SK-MEL-5 (cell line): ENCODE measurements at regions not wholly inside any gene's neighbourhood (a gene's known extent, or its start where the extent isn't known, plus 50 kb on each side); places are given as distances from the start of the nearest gene placed in this dataset.
"Not testable (repeated sequence)": the region's sequence is repeated elsewhere in the genome, so short reads cannot be mapped to it uniquely, and the experiment has no call there.

Source experiments
- DNase-seq: peaks from one replicate; pipeline ENCODE4 v3.0.0-alpha.2; 2016; ENCODE audit warnings: low read depth, low spot score
- in situ Hi-C: cut with HindIII; loops from 2 replicates; pipeline ENCODE4 v1.10.0; 2016; ENCODE audit warnings: low sequenced_read_pairs, high pct_unique_total_duplicates, low pct_unique_long_range_greater_than_20kb

DNA sequence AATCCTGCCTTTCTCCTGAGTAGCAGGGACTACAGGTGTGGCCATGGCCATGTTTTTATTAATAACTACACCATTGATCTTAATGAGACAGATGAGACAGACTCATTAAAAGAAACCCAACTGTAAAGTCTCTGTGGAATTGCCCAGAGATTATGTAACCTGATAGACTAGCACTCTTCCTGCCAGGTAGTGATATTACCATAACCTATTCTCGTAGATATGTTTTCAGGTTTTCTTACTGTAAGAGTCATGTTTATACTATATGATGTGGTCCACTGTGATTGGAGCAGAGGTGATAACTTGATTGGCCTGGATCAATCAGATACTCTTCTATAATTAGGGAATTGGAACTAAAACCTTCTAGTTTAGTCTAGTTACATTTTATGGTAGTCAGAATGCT, 93.7 kb downstream of the NFKBIZ start:
- in situ Hi-C loops, result no loop called here
- DNase-seq, result no peak

DNA sequence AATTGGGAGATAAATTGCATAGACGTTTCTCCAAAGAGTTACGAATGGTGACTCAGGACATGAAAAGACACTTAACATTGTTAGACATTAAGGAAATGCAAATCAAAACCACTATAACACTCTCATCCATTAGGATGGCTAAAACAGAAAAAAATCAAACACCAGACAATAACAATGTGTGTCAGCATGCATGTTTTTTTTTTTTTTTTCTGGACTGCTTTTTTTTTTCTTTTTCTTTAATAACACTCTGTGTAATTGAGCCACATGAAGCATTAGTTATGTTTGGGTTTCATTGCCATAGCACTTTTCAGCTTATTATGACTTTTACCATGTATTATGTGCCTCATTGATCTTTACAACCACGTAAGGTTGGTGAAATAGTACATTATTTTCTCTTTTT, 95.0 kb downstream of the NFKBIZ start:
- no peak for DNase-seq
- in situ Hi-C loops, result no loop called here

DNA sequence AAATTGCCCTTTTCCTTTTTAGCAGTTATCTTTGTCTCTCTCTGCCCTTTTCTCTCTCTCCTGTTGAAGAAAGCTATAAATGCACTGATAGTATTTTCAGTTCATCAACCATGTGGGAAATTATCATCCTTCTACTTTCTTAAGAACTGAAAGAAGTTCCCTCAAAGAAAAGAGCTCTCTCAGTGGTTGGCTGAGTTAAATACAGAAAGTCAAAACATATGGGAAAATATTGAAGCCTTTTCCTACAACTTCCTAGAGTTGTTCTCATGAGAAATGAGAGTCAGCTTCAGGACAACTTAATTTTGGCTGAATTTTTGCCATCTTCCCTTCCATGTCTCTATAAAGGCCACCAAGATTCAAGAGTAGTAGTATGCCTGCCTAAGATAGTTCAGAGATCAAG, 96.7 kb downstream of the NFKBIZ start:
- DNase-seq, result no peak
- in situ Hi-C loops, result no loop called here

DNA sequence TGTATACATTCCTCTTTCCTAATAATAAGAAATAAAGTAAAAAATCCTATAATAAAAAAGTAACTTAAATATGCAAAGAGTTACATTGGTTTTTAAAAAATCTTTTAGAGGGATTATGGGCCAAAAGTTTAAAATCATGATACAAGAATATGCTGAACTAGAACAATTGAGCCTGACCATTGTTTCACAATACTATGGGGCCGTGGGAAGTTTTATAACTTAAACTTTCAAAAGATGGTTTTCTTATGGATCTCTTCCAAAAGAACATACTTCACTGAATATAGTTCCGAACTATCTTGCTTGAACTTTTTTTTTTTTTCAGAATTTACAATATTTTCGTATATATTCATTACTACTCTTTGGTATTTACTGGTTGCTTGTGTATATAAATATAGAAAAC, 97.6 kb downstream of the NFKBIZ start:
- no peak for DNase-seq
- in situ Hi-C loops, result no loop called here

DNA sequence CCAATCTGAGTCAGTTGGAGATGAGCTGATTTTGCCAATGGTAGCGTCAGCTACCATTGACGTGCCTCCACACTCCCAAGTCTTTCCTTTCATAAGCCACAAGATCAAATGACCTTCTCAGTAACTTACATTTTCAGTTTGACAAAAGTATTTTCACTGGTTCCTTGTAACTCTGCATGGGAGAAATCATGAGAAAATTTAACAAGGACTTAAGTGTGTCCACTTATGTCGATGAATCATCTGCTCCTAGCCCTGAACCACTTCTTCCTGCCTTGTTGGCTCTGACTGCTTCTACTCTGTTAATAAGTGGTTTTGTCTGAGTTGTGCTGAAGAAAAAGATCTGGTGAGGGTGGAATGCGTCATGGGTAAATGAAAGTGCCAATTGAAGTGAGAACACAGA, 101.2 kb downstream of the NFKBIZ start:
- peak; percentile 100 for DNase-seq
- in situ Hi-C loops, result no loop called here

DNA sequence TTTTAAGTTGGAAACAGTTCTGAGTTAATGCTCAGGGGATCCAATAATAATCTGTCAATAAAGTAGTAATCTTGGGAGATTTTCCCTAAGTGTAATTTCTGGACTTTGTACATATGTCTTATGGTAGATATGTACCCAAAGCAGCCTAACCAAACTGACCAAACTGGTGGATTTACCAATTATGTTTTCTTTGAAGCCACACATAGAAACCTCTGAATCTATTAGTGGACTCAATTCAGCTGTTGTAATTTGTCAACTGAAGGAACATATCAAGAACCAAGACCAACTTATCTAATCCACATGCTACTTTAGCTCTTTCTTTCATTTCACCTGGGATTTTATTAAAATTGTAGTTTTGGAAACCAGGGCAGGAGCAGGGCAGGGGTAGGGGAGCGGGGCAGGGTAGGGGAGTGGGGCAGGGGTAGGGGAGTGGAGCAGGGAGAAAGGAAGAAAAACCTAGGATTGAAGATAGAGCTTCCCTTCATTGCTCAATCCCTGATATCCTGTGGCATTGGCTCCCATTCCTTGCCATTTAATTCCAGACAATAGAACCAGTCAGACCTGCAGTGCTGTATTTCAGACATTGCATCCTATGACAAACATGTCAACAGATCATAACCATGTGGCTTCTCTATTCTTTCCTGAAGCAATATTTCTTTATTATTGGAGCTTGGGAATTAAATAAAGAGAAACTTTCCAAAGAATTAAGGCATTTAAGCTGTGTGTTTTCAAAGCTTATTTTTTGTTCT, 101.8 kb downstream of the NFKBIZ start:
- DNase-seq, result peak; percentile 98
- in situ Hi-C loops, result no loop called here

DNA sequence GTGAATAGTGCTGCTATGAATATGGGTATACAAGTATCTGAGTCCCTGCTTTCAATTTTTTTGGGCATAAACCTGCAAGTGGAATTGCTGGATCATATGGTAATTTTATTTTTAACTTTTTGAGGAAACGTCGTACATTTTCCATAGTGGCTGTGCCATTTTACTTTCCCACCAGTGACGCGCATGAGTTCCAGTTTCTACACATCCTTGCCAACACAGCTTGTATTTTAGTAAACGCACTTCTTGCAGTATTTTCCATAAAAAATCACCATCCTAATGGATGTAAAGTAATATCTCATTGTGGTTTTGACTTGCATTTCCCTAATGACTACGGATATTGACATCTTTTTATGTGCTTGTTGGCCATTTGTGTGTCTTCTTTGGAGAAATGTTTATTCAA, 105.0 kb downstream of the NFKBIZ start:
- in situ Hi-C loops, result no loop called here
- DNase-seq, result no peak

DNA sequence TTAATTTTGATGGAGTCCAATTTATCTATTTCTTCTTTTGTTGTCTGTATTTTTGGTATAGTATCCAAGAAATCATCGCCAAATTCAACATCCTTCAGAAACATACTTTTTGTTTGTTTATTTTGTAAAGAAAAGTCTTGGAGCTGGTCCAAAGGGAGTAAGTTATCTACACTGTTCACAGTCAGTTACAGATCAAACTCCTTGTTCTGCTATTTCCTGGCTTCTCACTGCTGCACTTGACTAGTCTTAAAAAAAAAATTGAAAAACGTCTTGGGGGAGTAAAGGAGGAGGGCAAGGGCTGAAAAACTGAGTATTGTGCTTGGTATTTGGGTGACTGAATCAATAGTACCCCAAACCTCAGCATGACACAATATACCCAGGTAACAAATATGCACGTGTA, 105.6 kb downstream of the NFKBIZ start:
- no peak for DNase-seq
- in situ Hi-C loops, result no loop called here

DNA sequence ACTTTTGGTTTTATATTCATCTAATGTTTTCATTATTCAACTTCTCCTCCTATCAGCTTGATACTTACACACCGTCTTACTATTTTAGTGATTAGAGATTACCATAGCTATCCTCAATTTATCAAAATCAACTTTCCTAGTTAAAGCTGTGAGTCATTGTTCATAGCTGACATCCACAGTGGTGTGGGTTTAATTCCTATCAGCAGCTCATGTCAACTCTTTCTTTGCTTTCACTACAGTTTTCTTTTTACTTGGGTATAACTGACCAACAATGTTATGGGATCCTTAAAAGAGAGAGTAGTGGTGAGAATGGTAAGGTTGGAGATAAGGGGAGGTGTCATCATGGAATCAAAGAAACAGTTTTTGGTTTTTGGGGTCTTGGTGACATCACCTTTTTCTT, 112.7 kb downstream of the NFKBIZ start:
- in situ Hi-C loops, result no loop called here

DNA sequence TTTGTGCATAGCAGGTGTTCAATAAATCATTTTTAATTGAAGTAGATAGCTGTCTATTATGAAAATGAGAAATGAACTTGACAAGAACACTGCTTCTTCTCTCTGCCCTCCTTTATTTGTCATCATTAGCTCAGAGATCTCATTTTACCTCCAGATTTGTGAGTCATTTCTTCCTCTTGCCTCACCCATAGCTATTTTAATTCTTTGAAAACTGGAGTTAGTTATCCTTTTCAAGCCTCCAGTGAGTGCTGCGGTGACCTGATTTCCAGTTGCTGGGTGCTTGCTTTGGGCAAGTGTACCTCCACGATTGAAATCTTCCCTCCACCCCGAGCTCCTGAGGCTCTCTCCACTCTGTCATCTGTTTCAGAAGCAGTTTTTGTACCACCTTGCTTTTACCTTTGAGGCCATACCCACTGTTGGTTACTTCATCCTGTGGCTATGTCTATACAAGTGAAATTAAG, 114.6 kb downstream of the NFKBIZ start:
- no peak for DNase-seq
- in situ Hi-C loops, result no loop called here

More for the DNA sequence above, 112.7 kb downstream of the NFKBIZ start:
- no peak for DNase-seq

DNA sequence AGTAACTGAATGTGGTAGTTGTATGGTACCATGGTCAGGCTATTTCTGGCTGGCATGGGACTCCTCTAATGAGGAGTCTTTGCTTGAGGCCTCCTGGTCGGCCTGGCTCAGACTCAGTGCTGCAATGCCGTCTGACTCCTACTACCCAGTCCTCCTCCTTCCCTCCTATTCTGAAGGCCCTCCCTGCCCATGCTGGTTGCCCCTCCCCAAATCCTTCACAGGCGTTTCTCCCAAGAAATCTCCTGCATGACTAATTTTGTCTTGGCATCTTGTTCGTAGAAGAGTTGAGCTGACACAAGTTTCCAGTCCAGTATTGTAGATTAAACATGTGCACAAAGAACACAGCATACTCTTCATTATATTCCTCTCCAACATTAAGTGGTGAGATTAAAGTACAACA, 115.5 kb downstream of the NFKBIZ start:
- DNase-seq, result no peak
- in situ Hi-C loops, result no loop called here

DNA sequence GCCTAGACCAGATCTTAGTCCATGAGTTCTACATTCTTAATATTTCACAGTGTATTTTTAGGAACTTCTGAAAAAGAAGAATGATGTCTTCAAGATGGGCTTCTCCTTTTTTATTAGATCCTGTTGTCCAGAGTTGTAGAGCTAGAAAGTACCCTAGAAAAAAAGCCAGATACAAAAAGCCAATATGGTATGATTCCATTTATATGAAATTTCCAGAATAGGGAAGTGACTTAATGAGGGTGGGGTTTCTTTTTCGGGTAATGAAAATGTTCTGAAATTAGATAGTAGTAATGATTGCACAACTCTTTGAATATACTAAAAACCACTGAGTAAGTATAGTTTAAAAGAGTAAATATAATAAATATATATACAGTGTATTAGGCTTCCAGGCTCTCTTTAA, 116.9 kb downstream of the NFKBIZ start:
- in situ Hi-C loops, result no loop called here

DNA sequence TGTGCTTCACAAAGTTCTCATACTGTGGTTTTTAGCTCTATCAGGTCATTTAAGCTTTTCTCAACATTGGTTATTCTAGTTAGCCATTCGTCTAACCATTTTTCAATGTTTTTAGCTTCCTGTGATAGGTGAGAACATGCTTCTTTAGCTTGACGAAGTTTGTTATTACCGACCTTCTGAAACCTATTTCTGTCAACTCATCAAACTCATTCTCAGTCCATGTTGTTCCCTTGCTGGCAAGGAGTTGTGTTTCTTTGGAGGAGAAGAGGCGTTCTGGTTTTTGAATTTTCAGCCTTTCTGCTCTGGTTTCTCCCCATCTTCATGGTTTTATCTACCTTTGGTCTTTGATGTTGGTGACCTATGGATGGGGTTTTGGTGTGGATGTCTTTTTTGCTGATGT, 120.9 kb downstream of the NFKBIZ start:
- no peak for DNase-seq
- in situ Hi-C loops, result no loop called here

More for the DNA sequence above, 116.9 kb downstream of the NFKBIZ start:
- no peak for DNase-seq

DNA sequence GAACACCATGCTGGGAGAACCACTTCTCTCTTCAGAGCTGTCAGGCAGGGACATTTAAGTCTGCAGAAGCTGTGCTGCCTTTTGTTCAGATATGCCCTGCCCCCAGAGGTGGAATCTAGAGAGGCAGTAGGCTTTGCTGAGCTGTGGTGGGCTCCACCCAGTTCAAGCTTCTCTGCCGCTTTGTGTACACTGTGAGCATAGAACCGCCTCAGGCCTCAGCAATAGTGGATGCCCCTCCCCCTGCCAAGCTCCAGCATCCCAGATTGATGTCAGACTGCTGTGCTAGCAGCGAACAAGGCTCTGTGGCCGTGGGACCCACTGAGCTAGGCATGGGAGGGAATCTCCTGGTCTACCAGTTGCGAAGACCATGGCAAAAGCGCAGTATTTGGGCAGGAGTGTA, 121.6 kb downstream of the NFKBIZ start:
- in situ Hi-C loops, result no loop called here
- no peak for DNase-seq

DNA sequence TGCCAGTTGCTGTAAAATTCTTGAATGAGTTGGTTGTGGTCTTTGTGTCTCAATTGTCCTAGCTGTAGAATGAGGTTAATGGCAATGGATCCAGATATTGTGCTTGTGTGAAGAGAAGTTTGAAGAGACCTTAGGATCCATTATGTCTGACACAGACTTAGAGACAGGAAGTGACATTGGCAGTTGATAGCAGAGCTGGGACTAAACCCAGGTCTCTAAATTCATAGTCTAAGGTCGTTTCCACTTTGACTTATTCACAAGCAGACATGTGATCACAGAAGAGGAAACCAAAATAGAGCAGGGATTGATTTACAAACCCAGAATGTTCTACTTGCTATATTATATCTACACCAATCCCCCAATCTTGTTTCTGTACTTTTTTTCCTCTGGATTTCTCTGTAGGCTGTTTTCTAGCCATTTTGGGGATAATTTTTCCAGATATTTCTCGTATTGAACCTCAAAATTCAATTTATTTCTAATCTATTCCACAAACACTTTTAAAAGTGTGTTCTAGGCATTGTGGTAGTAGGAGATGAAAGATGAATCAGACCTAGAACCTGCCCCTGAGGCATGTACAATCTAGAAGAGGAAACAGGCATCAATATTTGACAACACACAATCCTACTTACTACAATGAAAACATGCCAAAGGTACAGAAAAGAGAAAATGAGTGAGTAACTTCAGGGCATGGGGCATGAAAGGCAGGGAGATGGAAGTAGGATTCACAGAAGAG, 123.3 kb downstream of the NFKBIZ start:
- DNase-seq, result no peak
- in situ Hi-C loops, result no loop called here

DNA sequence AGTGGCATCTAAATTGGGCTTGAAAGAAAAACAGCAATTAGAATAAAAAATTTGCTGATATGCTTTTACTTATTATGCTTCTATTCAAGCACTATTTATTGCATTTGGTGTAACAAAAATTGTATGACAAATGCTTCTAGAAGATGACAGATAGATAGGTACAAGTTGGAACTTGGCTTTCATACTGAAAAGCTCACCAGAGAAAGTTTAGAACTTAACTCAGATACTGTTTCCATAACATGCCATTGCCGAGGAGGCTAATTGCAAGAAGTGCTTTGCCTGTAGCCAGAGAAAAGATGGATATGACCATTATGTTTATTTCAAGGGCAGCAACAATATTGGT, 123.8 kb downstream of the NFKBIZ start:
- no peak for DNase-seq
- in situ Hi-C loops, result no loop called here

DNA sequence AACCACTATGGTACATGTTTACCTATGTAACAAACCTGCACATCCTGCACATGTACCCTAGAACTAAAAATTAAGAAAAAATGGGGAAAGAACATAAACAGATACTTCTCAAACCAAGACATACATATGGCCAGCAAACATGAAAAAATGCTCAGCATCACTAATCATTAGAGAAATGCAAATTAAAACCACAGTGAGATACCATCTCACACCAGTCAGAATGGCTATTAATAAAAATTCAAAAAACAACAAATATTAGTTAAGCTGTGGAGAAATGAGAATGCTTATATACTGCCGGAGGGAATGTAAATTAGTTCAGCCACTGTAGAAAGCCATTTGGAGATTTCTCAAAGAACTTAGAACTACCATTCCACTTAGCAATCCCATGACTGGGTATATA, 126.1 kb downstream of the NFKBIZ start:
- in situ Hi-C loops, result not testable (repeated sequence)

DNA sequence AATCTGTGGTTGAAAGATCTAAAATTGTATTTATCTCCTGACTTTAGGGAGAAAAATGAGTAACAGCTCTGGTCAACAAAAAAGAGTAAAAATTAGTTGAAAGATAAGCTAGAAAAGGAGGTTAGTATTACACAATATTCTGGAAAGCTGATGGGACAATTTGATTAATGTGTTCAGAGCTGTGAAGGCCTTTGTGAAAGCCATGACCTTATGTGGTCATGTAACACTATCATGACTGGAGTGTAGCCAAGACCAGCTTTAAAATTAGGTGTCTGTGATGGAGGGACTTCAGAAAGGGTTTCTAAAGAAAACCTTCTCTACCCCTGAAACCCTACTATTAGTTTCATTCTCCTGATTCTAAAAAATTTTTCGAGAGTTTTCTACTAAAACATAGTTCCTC, 127.2 kb downstream of the NFKBIZ start:
- peak; percentile 72 for DNase-seq
- in situ Hi-C loops, result no loop called here

More for the DNA sequence above, 126.1 kb downstream of the NFKBIZ start:
- DNase-seq, result not testable (repeated sequence)

DNA sequence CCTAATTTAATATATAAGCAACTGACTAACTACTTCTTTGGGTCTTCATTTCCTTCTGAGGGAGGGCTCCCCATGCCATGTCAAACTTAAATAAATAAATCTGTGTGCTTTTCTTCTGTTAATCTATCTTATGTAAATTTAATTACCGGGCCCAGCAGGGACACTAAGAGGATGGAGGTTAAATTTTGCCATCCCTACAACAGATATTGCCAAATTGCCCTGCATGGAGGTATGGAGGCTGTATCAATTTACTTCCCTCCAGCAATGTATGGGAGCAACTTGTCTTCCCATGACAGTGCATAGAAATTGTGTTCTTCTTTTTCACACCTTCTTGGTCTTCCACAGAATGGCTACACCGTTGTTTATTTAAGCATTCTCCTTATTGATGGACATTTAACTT, 129.0 kb downstream of the NFKBIZ start:
- in situ Hi-C loops, result no loop called here
- no peak for DNase-seq
